Right cardiac atrium (tissue), 5 donors: ENCODE measurements at regions not wholly inside any gene's neighbourhood (a gene's known extent, or its start where the extent isn't known, plus 50 kb on each side); places are given as distances from the start of the nearest gene placed in this dataset.

ENCODE experiments used
- ATAC-seq, 2 donors: fragments of 200-7000 bp; cut with Tn5 transposase; one replicate each; pipeline versions ENCODE4 v1.8.0 to v1.9.1; 2020; ENCODE audit warnings: moderate library complexity in 2 of 2, mild to moderate bottlenecking in 1 of 2
- DNase-seq, 3 donors: peaks; one replicate each; pipeline ENCODE4 v3.0.0-alpha.2; 2020
- H3K27ac ChIP-seq: one replicate; pipeline ENCODE4 v1.5.1; 2013; ENCODE audit warnings: mild to moderate bottlenecking, low read length, control low read depth, moderate library complexity
- H3K27me3 ChIP-seq: one replicate; pipeline ENCODE4 v1.6.1; 2013; ENCODE audit not compliant: control insufficient read depth, insufficient read depth
- H3K4me1 ChIP-seq: one replicate; pipeline ENCODE4 v1.6.1; 2013; ENCODE audit warnings: low read length; ENCODE audit not compliant: control insufficient read depth, insufficient read depth
- H3K4me3 ChIP-seq: one replicate; pipeline ENCODE4 v1.5.1; 2013; ENCODE audit warnings: low read length, control low read depth
- H3K9me3 ChIP-seq: one replicate; pipeline ENCODE4 v1.6.1; 2013; ENCODE audit warnings: low read length; ENCODE audit not compliant: control insufficient read depth
- WGBS: extraction: QIAGEN DNeasy Blood & Tissue Kit; methylation state at CpG from one replicate; pipeline ENCODE4 v1.1.7; 2013; 5-methylcytosine and 5-hydroxymethylcytosine counted together
- intact Hi-C, 4 donors: fragments of 100-400 bp; cut with DNase I; formaldehyde crosslinking; loops; one replicate each; pipeline versions ENCODE4 v1.11.0 to v1.14.0; 2022 to 2023
- donor health status: healthy with polysubstance abuse.
- donor health status: DM: no; HTN: yes; CAD: no.
- donor health status: DM: no; HTN: no; CAD: no.
- donor health status: DM: no; HTN: yes; CAD: no; lungs with severe emphysema.
- donor health status: DM: yes; HTN: yes; CAD: no.

DNA sequence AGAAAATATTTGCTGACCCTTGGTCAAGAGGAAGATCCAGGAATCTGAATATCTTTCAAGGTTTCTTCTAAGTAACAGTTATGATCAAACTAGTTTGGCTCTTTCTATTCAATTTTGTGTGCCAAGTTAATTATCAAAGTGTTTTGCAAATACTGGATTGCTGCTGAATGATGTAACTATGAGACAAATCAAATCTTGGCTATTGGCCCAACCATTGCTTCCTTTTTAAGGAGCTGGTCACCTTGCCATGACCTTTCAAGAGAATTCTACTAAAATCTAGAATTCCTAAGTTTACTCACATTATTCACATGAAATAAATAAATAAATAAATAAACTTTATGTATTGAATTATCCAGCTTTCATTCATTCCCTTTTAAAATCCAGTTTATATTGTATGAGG lies 371.8 kb downstream of the SLITRK6 start:
- intact Hi-C loops = no loop called here
- no peak for DNase-seq

DNA sequence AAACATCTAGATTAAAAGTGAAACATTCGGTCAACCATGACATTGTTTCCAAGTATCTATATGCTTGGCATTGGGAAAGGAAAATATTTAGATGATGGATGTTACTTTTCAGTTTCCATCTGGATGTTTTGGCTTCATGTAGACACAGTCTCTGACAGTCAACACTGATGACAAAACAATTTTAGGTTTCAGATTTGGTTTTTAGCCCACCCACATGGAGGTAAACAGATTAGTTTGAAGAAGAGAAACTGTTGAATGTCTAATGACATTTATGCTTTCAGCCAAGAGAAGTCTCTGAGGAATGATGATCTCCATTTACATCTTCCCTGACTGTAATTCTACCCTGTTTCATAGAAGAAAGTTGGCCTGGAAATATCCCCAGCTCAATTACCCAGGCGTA lies 379.1 kb downstream of the SLITRK6 start:
- Histone ChIP-seq H3K27ac (no peak overlapping the region), H3K4me3 (no peak overlapping the region), H3K4me1 (no peaks in the 10 kb centered on the region), H3K9me3 (no peaks in the 10 kb centered on the region), H3K27me3 (no peaks in the 10 kb centered on the region)
- DNase-seq = no peak
- 78% methylated on average over 2 of the region's 2 CpGs for WGBS
- ATAC-seq = no peak
- intact Hi-C loops = no loop called here

More for the DNA sequence above, 371.8 kb downstream of the SLITRK6 start:
- Histone ChIP-seq H3K27me3 (no peaks in the 10 kb centered on the region), H3K4me1 (no peaks in the 10 kb centered on the region), H3K9me3 (peaks cover 2% of the 10 kb centered on the region), H3K27ac (no peak overlapping the region), H3K4me3 (no peak overlapping the region)
- no peak for ATAC-seq

DNA sequence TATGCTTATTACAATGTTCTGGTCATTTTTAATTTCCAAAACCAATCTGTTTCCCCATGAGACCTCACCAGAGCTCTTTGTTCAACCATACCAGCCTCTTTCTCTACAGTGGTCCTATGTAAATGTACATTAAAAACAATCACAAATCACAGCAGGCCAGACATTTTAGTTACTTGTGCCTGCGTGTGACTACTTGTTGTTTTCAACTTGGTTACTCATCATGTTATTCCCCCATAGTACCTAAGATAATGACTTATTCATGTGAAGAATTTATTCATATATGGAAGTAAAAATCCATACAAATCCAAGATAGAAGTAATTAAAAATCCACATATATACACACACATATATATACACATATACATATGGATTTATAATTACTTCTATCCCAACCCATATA lies 379.6 kb downstream of the SLITRK6 start:
- Histone ChIP-seq H3K9me3 (no peaks in the 10 kb centered on the region), H3K27ac (no peak overlapping the region), H3K4me3 (no peak overlapping the region), H3K27me3 (no peaks in the 10 kb centered on the region), H3K4me1 (no peaks in the 10 kb centered on the region)
- 91% methylated on average over 1 of the region's 1 CpG for WGBS
- intact Hi-C loops = no loop called here
- ATAC-seq (no peak), DNase-seq (no peak)

GRCh38 chr13:85417807-85418206 lies 381.4 kb downstream of the SLITRK6 start:
- Histone ChIP-seq H3K27ac (no peak overlapping the region), H3K4me3 (no peak overlapping the region), H3K4me1 (no peaks in the 10 kb centered on the region), H3K27me3 (no peaks in the 10 kb centered on the region), H3K9me3 (no peaks in the 10 kb centered on the region)
- WGBS = 95% methylated on average over 8 of the region's 8 CpGs
- ATAC-seq = no peak
- DNase-seq = no peak
- intact Hi-C loops = no loop called here

DNA sequence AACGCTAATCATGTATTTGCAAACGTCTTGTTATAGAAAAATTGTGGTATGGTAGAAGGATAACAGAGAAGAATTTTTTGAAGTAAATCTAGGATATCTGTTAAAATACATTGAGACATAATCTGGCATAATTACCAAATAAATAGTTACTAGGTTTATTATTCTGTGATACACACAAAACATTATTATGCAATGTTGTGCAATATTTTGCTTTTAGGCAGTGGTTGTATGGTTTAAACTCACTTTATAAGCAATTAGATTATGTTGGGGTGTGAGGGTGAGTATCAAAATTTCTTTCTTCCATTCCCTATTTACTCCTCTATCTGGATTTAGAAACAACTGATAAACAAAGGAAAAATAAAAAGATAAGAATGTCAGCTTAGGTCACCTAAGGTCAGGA lies 385.6 kb downstream of the SLITRK6 start:
- ATAC-seq (no peak), DNase-seq (no peak)
- intact Hi-C loops = no loop called here
- Histone ChIP-seq H3K4me1 (no peaks in the 10 kb centered on the region), H3K27ac (no peak overlapping the region), H3K27me3 (no peaks in the 10 kb centered on the region), H3K4me3 (no peak overlapping the region), H3K9me3 (no peaks in the 10 kb centered on the region)
- WGBS = 85% methylated on average over 2 of the region's 2 CpGs

DNA sequence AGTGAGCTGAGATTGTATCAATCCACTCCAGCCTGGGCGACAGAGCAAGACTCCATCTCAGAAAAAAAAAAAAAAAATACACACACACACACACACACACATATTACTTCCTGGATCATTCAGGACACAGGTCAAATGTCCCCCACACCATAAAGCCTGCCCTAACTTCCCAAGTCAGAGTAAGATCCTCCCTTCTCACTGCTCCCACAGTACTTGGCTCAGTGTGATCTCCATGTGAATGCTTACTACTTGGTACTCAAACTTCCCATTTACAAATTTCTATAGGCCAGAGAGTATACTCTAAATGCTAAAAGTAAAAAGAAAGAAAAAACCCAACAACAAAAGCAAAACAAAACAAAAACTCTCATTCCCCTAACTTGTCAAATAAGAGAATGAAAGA lies 386.8 kb downstream of the SLITRK6 start:
- Histone ChIP-seq H3K27me3 (no peaks in the 10 kb centered on the region), H3K4me1 (no peaks in the 10 kb centered on the region), H3K27ac (no peak overlapping the region), H3K9me3 (no peaks in the 10 kb centered on the region), H3K4me3 (no peak overlapping the region)
- WGBS = 89% methylated on average over 1 of the region's 1 CpG
- intact Hi-C loops = no loop called here
- DNase-seq = no peak
- no peak for ATAC-seq

GRCh38 chr13:85411591-85411990 lies 387.6 kb downstream of the SLITRK6 start:
- Histone ChIP-seq H3K27me3 (no peaks in the 10 kb centered on the region), H3K27ac (no peak overlapping the region), H3K4me1 (no peaks in the 10 kb centered on the region), H3K4me3 (no peak overlapping the region), H3K9me3 (no peaks in the 10 kb centered on the region)
- ATAC-seq (no peak), DNase-seq (no peak)
- 55% methylated on average over 2 of the region's 2 CpGs for WGBS
- intact Hi-C loops = no loop called here

DNA sequence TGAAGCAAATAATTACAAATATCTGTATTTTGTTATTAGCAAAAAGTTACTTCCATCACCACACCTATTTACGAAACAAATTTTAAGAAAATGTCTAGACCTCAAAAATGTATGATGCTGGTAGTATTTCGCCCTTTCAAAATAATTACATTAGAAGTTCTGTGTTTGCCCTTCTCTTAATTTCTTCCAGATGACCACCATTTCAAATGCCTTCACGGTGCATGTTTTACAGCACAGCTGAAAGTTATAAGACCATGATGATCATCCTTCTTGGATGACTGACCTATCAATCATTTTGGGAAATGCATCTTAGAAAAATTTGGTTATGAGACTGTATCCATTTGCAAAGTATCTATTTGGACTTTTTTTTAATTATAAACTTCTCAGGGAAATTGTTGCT lies 390.8 kb downstream of the SLITRK6 start:
- no peak overlapping the region for H3K4me3 ChIP-seq
- H3K4me1 ChIP-seq = no peaks in the 10 kb centered on the region
- WGBS = 85% methylated on average over 3 of the region's 3 CpGs
- intact Hi-C loops = no loop called here
- ATAC-seq (no peak), DNase-seq (no peak)
- no peaks in the 10 kb centered on the region for H3K9me3 ChIP-seq
- H3K27ac ChIP-seq = no peak overlapping the region
- H3K27me3 ChIP-seq = no peaks in the 10 kb centered on the region

DNA sequence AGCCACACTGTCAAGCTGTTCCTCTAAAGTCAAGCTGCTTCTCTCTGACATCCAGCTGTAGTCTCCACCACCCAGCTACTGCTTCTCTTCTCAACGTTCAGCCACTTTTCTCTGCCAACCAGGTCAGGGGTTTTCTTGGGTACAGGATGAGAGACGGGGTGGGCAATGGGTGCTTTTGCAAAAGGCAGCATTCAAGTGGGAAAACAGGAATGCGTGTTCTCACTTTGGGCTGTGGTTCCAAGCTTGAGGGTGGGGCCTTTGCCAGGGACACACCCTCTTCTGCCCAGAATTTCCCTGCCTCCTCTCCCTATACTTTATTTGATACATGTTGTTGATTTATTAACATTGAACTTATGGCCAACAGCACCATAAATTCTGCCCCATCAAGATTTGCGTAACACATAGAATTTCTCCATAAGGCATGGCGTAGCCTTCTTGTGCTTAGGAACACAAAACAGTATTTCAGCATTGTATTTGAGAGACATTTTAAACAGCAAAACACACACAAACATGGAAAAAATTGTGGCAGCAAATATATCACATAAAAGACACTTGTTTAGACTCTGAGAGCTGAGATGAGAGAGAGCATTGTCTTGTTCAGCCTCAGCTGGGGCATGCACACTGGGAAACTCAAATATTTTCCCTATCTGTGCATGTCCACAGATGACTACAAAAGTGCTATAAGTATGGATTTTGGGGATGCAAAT lies 392.8 kb downstream of the SLITRK6 start:
- Histone ChIP-seq H3K4me1 (no peaks in the 10 kb centered on the region), H3K27ac (no peak overlapping the region), H3K4me3 (no peak overlapping the region), H3K9me3 (no peaks in the 10 kb centered on the region), H3K27me3 (no peaks in the 10 kb centered on the region)
- intact Hi-C loops = no loop called here
- 86% methylated on average over 5 of the region's 5 CpGs for WGBS
- ATAC-seq = no peak
- DNase-seq = no peak

GRCh38 chr13:85405316-85405897 lies 393.8 kb downstream of the SLITRK6 start:
- Histone ChIP-seq H3K4me1 (no peaks in the 10 kb centered on the region), H3K27me3 (no peaks in the 10 kb centered on the region), H3K9me3 (no peaks in the 10 kb centered on the region), H3K4me3 (no peak overlapping the region), H3K27ac (no peak overlapping the region)
- WGBS = 91% methylated on average over 13 of the region's 13 CpGs
- no peak for DNase-seq
- ATAC-seq = no peak
- intact Hi-C loops = no loop called here

GRCh38 chr13:85386424-85386823 lies 412.8 kb downstream of the SLITRK6 start:
- Histone ChIP-seq H3K4me3 (no peak overlapping the region), H3K4me1 (no peaks in the 10 kb centered on the region), H3K27me3 (no peaks in the 10 kb centered on the region), H3K9me3 (no peaks in the 10 kb centered on the region), H3K27ac (no peak overlapping the region)
- ATAC-seq (no peak), DNase-seq (no peak)
- intact Hi-C loops = no loop called here
- WGBS = 14% methylated on average over 3 of the region's 3 CpGs

DNA sequence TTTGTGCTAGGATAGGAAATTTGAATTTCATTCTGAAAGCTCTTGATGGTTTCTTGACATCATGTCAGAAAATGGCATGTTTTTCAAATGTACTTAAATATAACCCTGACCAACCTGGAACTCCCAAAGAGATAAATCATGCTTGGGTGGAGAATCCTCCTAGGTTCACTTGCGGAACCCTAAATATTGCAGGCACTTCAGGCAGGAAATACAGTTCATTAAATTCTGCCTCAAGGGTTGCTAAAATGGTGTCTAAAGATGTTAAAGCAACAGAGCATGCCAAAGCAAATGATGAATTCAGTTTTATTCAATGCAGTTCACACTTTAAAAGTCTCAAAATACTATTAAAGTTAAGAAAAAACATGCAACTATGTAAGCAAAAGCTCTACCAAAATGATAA lies 415.9 kb downstream of the SLITRK6 start:
- no peak for DNase-seq
- Histone ChIP-seq H3K9me3 (no peaks in the 10 kb centered on the region), H3K4me3 (no peak overlapping the region), H3K27ac (no peak overlapping the region), H3K27me3 (no peaks in the 10 kb centered on the region), H3K4me1 (no peaks in the 10 kb centered on the region)
- intact Hi-C loops = no loop called here
- ATAC-seq = no peak
- WGBS = 96% methylated on average over 1 of the region's 1 CpG
